K562 (cell line): ENCODE measurements at regions not wholly inside any gene's neighbourhood (a gene's known extent, or its start where the extent isn't known, plus 50 kb on each side); places are given as distances from the start of the nearest gene placed in this dataset.
"Not testable (repeated sequence)": the region's sequence is repeated elsewhere in the genome, so short reads cannot be mapped to it uniquely, and the experiment has no call there.

ENCODE experiments used
- BACH1 ChIP-seq: fragments of 200-800 bp; sonication (Bioruptor generic); IDR thresholded peaks from 2 replicates; pipeline ENCODE4 v1.6.1; 2016; ENCODE audit warnings: missing genetic modification characterization, missing compliant biosample characterization
- BRD4 ChIP-seq: fragments of 200-600 bp; sonication (generic); IDR thresholded peaks from 2 replicates; pipeline ENCODE4 v1.6.1; 2017; ENCODE audit warnings: inconsistent platforms
- CREM ChIP-seq: IDR thresholded peaks from 2 replicates; pipeline ENCODE4 v1.6.1; 2014; ENCODE audit warnings: antibody characterized with exemption, low read depth
- EP300 ChIP-seq: IDR thresholded peaks from 2 replicates; pipeline ENCODE4 v1.6.1; 2012; ENCODE audit warnings: low read length, improper control_type of control experiment
- KDM1A ChIP-seq, 2 experiments: fragments of 450-650 bp; IDR thresholded peaks; 2 replicates each; pipeline ENCODE4 v1.6.1; 2016; ENCODE audit warnings: mild to moderate bottlenecking in 2 of 2
- RCOR1 ChIP-seq, 2 experiments: IDR thresholded peaks; 2 replicates each; pipeline ENCODE4 v1.6.1; 2012; ENCODE audit warnings: low read depth in 2 of 2, low read length in 2 of 2, borderline replicate concordance in 1 of 2, improper control_type of control experiment in 1 of 2
- SP1 ChIP-seq: sonication (generic); formaldehyde crosslinking; IDR thresholded peaks from 2 replicates; pipeline ENCODE4 v1.8.1; 2022; ENCODE audit warnings: mild to moderate bottlenecking, missing genetic modification reagents
- STAG1 ChIP-seq: sonication (generic); formaldehyde crosslinking; IDR thresholded peaks from 2 replicates; pipeline ENCODE4 v1.5.0; 2020; ENCODE audit warnings: missing genetic modification reagents, borderline replicate concordance
- ZNF253 ChIP-seq: fragments of 250-450 bp; sonication (Bioruptor Pico); conservative IDR thresholded peaks from 2 replicates; pipeline ENCODE4 v1.6.1; 2021; ENCODE audit warnings: mild to moderate bottlenecking
- TF ChIP-seq, protein P1 (sequence below), 2 experiments: fragments of 450-650 bp; formaldehyde crosslinking in 1 of 2; IDR thresholded peaks; 2 replicates each; pipeline versions ENCODE4 v1.4.0 to v1.6.1; 2014 to 2020; ENCODE audit warnings: mild to moderate bottlenecking in 2 of 2, borderline replicate concordance in 1 of 2, low read depth in 1 of 2
- TF ChIP-seq, protein P2 (sequence below), 3 experiments: IDR thresholded peaks in 2 of 3; conservative IDR thresholded peaks in 1 of 3; 2 replicates each; pipeline ENCODE4 v1.5.1; 2011 to 2012; ENCODE audit warnings: low read length in 3 of 3, mild to moderate bottlenecking in 3 of 3, control low read depth in 2 of 3, improper control_type of control experiment in 1 of 3, inconsistent platforms in 1 of 3, low read depth in 1 of 3, mixed read lengths in 1 of 3, moderate library complexity in 1 of 3; ENCODE audit not compliant: insufficient read depth in 2 of 3
- TF ChIP-seq, protein P3 (sequence below): fragments of 200-400 bp; formaldehyde crosslinking; IDR thresholded peaks from 2 replicates; pipeline ENCODE4 v1.6.1; 2017; ENCODE audit warnings: mild to moderate bottlenecking, low read depth, low read length, moderate library complexity
- TF ChIP-seq, protein P4 (sequence below): sonication (generic); formaldehyde crosslinking; IDR thresholded peaks from 2 replicates; pipeline ENCODE4 v1.5.0; 2020; ENCODE audit warnings: missing genetic modification reagents

DNA sequence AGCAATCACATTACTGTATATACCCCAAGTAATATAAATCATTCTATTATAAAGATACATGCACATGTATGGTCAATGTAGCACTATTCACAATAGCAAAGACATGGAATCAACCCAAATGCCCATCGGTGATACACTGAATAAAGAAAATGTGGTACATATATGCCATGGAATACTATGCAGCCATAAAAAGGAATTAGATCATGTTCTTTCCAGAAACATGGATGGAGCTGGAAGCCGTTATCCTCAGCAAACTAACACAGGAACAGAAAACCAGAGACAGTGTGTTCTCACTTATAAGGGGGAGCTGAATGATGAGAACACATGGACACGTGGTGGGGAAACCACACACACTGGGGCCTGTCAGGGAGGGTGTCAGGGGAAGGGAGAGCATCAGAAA lies 1180.9 kb downstream of the REEP3 start:
- not testable (repeated sequence) for TF ChIP-seq KDM1A (IDR thresholded peaks at IDR 0.05); ZNF253 (CRISPR knock-in tag); BACH1; EP300; BRD4; RCOR1 (IDR thresholded peaks at IDR 0.05; ENCODE audit: borderline replicate concordance in 1 of 2, low read depth in 2 of 2, low read length in 2 of 2); SP1 (CRISPR knock-in tag); CREM; STAG1 (CRISPR knock-in tag)
- TF ChIP-seq, protein P1, sequence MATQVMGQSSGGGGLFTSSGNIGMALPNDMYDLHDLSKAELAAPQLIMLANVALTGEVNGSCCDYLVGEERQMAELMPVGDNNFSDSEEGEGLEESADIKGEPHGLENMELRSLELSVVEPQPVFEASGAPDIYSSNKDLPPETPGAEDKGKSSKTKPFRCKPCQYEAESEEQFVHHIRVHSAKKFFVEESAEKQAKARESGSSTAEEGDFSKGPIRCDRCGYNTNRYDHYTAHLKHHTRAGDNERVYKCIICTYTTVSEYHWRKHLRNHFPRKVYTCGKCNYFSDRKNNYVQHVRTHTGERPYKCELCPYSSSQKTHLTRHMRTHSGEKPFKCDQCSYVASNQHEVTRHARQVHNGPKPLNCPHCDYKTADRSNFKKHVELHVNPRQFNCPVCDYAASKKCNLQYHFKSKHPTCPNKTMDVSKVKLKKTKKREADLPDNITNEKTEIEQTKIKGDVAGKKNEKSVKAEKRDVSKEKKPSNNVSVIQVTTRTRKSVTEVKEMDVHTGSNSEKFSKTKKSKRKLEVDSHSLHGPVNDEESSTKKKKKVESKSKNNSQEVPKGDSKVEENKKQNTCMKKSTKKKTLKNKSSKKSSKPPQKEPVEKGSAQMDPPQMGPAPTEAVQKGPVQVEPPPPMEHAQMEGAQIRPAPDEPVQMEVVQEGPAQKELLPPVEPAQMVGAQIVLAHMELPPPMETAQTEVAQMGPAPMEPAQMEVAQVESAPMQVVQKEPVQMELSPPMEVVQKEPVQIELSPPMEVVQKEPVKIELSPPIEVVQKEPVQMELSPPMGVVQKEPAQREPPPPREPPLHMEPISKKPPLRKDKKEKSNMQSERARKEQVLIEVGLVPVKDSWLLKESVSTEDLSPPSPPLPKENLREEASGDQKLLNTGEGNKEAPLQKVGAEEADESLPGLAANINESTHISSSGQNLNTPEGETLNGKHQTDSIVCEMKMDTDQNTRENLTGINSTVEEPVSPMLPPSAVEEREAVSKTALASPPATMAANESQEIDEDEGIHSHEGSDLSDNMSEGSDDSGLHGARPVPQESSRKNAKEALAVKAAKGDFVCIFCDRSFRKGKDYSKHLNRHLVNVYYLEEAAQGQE (IDR thresholded peaks at IDR 0.05; ENCODE audit: borderline replicate concordance): not testable (repeated sequence)
- TF ChIP-seq, protein P1 (CRISPR knock-in tag; IDR thresholded peaks at IDR 0.05; ENCODE audit: low read depth): not testable (repeated sequence)
- TF ChIP-seq, protein P2, sequence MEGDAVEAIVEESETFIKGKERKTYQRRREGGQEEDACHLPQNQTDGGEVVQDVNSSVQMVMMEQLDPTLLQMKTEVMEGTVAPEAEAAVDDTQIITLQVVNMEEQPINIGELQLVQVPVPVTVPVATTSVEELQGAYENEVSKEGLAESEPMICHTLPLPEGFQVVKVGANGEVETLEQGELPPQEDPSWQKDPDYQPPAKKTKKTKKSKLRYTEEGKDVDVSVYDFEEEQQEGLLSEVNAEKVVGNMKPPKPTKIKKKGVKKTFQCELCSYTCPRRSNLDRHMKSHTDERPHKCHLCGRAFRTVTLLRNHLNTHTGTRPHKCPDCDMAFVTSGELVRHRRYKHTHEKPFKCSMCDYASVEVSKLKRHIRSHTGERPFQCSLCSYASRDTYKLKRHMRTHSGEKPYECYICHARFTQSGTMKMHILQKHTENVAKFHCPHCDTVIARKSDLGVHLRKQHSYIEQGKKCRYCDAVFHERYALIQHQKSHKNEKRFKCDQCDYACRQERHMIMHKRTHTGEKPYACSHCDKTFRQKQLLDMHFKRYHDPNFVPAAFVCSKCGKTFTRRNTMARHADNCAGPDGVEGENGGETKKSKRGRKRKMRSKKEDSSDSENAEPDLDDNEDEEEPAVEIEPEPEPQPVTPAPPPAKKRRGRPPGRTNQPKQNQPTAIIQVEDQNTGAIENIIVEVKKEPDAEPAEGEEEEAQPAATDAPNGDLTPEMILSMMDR (IDR thresholded peaks at IDR 0.05 in 2 of 3, conservative IDR thresholded peaks at IDR 0.05 in 1 of 3; ENCODE audit: insufficient read depth in 2 of 3, low read depth in 1 of 3, low read length in 3 of 3): not testable (repeated sequence)
- TF ChIP-seq, protein P3, sequence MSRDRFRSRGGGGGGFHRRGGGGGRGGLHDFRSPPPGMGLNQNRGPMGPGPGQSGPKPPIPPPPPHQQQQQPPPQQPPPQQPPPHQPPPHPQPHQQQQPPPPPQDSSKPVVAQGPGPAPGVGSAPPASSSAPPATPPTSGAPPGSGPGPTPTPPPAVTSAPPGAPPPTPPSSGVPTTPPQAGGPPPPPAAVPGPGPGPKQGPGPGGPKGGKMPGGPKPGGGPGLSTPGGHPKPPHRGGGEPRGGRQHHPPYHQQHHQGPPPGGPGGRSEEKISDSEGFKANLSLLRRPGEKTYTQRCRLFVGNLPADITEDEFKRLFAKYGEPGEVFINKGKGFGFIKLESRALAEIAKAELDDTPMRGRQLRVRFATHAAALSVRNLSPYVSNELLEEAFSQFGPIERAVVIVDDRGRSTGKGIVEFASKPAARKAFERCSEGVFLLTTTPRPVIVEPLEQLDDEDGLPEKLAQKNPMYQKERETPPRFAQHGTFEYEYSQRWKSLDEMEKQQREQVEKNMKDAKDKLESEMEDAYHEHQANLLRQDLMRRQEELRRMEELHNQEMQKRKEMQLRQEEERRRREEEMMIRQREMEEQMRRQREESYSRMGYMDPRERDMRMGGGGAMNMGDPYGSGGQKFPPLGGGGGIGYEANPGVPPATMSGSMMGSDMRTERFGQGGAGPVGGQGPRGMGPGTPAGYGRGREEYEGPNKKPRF: not testable (repeated sequence)
- TF ChIP-seq, protein P4, sequence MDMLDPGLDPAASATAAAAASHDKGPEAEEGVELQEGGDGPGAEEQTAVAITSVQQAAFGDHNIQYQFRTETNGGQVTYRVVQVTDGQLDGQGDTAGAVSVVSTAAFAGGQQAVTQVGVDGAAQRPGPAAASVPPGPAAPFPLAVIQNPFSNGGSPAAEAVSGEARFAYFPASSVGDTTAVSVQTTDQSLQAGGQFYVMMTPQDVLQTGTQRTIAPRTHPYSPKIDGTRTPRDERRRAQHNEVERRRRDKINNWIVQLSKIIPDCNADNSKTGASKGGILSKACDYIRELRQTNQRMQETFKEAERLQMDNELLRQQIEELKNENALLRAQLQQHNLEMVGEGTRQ (CRISPR knock-in tag): not testable (repeated sequence)
